ENCODE measurements at regions not wholly inside any gene's neighbourhood (a gene's known extent, or its start where the extent isn't known, plus 50 kb on each side); places are given as distances from the start of the nearest gene placed in this dataset.

GRCh38 chr5:56460195-56460546 is 227.0 kb upstream of the ANKRD55 start:
- no peak for DNase-seq
- TF ChIP-seq, protein P1, sequence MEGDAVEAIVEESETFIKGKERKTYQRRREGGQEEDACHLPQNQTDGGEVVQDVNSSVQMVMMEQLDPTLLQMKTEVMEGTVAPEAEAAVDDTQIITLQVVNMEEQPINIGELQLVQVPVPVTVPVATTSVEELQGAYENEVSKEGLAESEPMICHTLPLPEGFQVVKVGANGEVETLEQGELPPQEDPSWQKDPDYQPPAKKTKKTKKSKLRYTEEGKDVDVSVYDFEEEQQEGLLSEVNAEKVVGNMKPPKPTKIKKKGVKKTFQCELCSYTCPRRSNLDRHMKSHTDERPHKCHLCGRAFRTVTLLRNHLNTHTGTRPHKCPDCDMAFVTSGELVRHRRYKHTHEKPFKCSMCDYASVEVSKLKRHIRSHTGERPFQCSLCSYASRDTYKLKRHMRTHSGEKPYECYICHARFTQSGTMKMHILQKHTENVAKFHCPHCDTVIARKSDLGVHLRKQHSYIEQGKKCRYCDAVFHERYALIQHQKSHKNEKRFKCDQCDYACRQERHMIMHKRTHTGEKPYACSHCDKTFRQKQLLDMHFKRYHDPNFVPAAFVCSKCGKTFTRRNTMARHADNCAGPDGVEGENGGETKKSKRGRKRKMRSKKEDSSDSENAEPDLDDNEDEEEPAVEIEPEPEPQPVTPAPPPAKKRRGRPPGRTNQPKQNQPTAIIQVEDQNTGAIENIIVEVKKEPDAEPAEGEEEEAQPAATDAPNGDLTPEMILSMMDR (IDR thresholded peaks at IDR 0.05): no peak
- no peaks in the 10 kb centered on the region for H3K27me3 ChIP-seq
- peaks cover 0 to 43% (median 22%) of the 10 kb centered on the region in 4 donors for H3K4me1 ChIP-seq
- H3K9me3 ChIP-seq: no peaks in the 10 kb centered on the region
- H3K4me3 ChIP-seq: no peak overlapping the region
- no peaks in the 10 kb centered on the region for H3K36me3 ChIP-seq
- peak overlapping the region in 1 of 2 donors; percentile 18 for H3K27ac ChIP-seq
- intact Hi-C loops (cut with DNase I; ENCODE audit: low total_unique reads): no loop called here

DNA sequence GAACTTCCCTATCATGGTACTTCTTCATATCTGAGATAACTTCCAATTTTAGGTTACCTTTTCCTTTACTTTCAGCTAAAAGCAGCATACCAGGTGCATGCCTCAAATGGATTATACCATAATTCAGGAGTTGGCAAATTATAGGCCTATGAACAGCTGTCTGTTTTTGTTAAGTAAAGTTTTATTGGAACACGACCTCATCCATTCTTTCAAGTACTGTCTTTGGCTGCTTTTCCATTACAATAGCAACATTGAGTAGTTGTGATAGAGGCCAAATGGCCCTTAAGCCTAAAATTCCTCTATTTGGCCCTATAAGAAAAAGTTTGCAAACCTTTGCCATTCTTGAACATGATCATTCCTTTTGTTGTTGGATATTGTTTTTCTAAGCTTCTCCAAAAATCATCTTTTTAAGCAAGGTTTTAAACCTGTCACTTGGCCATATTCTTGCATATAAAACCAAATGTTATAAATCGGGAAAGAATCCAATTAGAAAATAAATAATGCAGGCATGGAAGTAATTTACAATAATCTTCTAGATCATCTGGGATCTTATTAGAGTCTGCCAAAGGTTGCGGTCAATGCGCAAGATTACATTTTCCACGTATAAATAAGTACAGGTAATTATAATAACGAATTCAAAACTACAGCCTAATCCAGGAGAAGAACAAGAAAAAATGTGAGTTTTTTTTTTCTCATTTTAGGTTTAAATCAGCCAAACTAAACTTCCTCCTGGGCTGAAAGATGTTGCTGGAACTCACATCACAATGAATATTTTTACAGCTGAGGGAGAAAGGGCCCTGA is 226.5 kb upstream of the ANKRD55 start:
- no peak for DNase-seq
- Histone ChIP-seq H3K27ac (peak overlapping the region in 1 of 2 donors; percentile 18), H3K4me3 (no peak overlapping the region), H3K27me3 (no peaks in the 10 kb centered on the region), H3K4me1 (peaks cover 0 to 43% (median 22%) of the 10 kb centered on the region in 4 donors), H3K36me3 (no peaks in the 10 kb centered on the region), H3K9me3 (no peaks in the 10 kb centered on the region)
- intact Hi-C loops (cut with DNase I; ENCODE audit: low total_unique reads): no loop called here
- TF ChIP-seq, protein P1 (IDR thresholded peaks at IDR 0.05): no peak

GRCh38 chr5:56457887-56458812 is 225.0 kb upstream of the ANKRD55 start:
- no peak for DNase-seq
- intact Hi-C loops (cut with DNase I; ENCODE audit: low total_unique reads): no loop called here
- H3K27ac ChIP-seq: peak overlapping the region; percentile 57 to 58
- peaks cover 0 to 43% (median 22%) of the 10 kb centered on the region in 4 donors for H3K4me1 ChIP-seq
- no peaks in the 10 kb centered on the region for H3K9me3 ChIP-seq
- H3K27me3 ChIP-seq: no peaks in the 10 kb centered on the region
- no peak overlapping the region for H3K4me3 ChIP-seq
- no peaks in the 10 kb centered on the region for H3K36me3 ChIP-seq
- TF ChIP-seq, protein P1 (IDR thresholded peaks at IDR 0.05): no peak

- TF ChIP-seq, protein P1 (IDR thresholded peaks at IDR 0.05): no peak
- intact Hi-C loops (cut with DNase I; ENCODE audit: low total_unique reads): no loop called here
- no peak for DNase-seq
- H3K27ac ChIP-seq: no peak overlapping the region
- H3K4me3 ChIP-seq: no peak overlapping the region
- H3K27me3 ChIP-seq: no peaks in the 10 kb centered on the region
- H3K4me1 ChIP-seq: peaks cover 0 to 39% (median 22%) of the 10 kb centered on the region in 4 donors
- H3K9me3 ChIP-seq: no peaks in the 10 kb centered on the region
- H3K36me3 ChIP-seq: no peaks in the 10 kb centered on the region
These were observed 222.9 kb upstream of the ANKRD55 start for GRCh38 chr5:56456002-56456401.

GRCh38 chr5:56455417-56455816 is 222.3 kb upstream of the ANKRD55 start:
- Histone ChIP-seq H3K27ac (no peak overlapping the region), H3K36me3 (no peaks in the 10 kb centered on the region), H3K9me3 (no peaks in the 10 kb centered on the region), H3K4me3 (no peak overlapping the region), H3K4me1 (peaks cover 0 to 33% (median 17%) of the 10 kb centered on the region in 4 donors), H3K27me3 (no peaks in the 10 kb centered on the region)
- intact Hi-C loops (cut with DNase I; ENCODE audit: low total_unique reads): no loop called here
- TF ChIP-seq, protein P1 (IDR thresholded peaks at IDR 0.05): no peak
- no peak for DNase-seq

Data from tibial artery (tissue), 4 donors.